Sciatic nerve (tissue), 2 donors: ENCODE measurements at regions not wholly inside any gene's neighbourhood (a gene's known extent, or its start where the extent isn't known, plus 50 kb on each side); places are given as distances from the start of the nearest gene placed in this dataset.

Source experiments
- ATAC-seq: fragments of 200-7000 bp; cut with Tn5 transposase; one replicate; pipeline ENCODE4 v1.9.1; 2020; ENCODE audit warnings: mild to moderate bottlenecking, moderate library complexity
- DNase-seq: peaks from one replicate; pipeline ENCODE4 v3.0.0-alpha.2; 2020; ENCODE audit warnings: low spot score
- intact Hi-C: fragments of 100-400 bp; cut with DNase I; formaldehyde crosslinking; loops from one replicate; pipeline ENCODE4 v1.14.2; 2022
- donor health status: DM: no; HTN: no; CAD: no.
- donor health status: DM: no; HTN: no; CAD: no.

- peak; percentile 20 for ATAC-seq
- intact Hi-C loops, result no loop called here
- no peak for DNase-seq
Observed at GRCh38 chr6:141035312-141036200, 1097.2 kb upstream of the GJE1 start.

DNA sequence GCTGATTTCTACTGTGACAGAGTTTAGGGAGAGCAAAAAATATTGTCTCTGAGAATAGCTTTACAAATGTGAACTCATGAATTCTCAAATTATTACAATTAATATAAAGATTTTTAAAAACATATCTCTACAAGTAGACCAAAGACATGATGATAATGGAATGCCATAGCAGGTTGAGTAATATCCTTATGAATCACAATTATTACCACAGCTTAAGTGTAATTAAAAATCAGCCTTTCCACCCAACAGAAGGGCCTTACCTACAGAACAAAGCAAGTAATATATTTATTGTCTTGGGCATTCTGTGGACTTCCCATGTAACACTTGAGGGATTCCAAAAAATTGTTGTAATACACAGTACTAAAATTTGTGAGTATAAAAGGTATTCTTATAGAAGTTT lies 1099.6 kb upstream of the GJE1 start:
- intact Hi-C loops, result no loop called here
- ATAC-seq, result no peak
- no peak for DNase-seq

DNA sequence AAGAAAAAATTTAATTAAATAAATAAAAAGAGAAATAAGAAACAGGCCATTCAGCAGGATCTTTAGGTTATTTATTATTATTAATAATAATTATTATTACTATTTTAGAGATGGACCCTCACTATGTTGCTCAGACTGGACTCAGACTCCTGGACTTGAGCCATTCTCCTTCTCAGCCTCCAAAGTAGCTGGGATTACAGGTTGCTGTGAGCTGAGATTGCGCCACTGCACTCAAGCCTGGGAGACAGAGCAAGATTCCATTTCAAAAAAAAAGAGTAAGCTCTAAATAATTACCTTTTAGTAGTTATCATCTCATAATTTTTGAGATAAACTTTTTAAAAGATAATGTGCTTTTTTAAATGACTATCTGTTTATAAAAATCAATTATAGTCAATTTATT lies 1102.8 kb upstream of the GJE1 start:
- ATAC-seq (no peak), DNase-seq (no peak)
- intact Hi-C loops, result no loop called here

DNA sequence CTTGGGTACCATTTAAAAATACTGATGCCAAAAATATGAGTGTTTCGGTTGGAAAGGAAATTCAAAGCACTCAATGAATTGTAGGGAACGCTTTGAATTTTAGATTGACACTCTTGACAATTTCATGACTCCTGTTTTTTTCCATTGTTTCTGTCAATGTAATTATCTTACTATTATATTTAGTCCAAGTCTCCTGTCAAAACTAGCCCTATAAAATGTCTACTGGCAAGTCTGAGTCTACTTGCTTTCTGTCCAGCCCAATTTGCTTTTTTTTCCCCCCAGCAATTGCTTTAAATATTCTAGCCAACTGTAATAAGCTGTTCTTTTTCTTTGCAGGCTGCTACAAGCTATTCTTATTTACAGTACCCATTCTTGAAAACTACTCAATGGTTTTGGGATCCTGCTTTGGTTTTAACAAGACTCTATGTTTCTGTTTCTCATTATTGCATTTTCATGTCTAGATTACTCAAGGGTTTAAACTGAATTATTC lies 1103.9 kb upstream of the GJE1 start:
- DNase-seq, result no peak
- no peak for ATAC-seq
- intact Hi-C loops, result no loop called here

- no peak for ATAC-seq
- DNase-seq, result no peak
- intact Hi-C loops, result no loop called here
Observed at GRCh38 chr6:141026504-141026903, 1106.2 kb upstream of the GJE1 start.

- ATAC-seq (no peak), DNase-seq (no peak)
- intact Hi-C loops, result no loop called here
Observed at GRCh38 chr6:141024526-141024925, 1108.2 kb upstream of the GJE1 start.

GRCh38 chr6:141017941-141018340 lies 1114.8 kb upstream of the GJE1 start:
- intact Hi-C loops, result no loop called here
- no peak for DNase-seq

GRCh38 chr6:141000917-141001316 lies 1131.8 kb upstream of the GJE1 start:
- DNase-seq (no peak), ATAC-seq (no peak)
- intact Hi-C loops, result no loop called here

More at GRCh38 chr6:141017941-141018340, 1114.8 kb upstream of the GJE1 start:
- ATAC-seq, result no peak

DNA sequence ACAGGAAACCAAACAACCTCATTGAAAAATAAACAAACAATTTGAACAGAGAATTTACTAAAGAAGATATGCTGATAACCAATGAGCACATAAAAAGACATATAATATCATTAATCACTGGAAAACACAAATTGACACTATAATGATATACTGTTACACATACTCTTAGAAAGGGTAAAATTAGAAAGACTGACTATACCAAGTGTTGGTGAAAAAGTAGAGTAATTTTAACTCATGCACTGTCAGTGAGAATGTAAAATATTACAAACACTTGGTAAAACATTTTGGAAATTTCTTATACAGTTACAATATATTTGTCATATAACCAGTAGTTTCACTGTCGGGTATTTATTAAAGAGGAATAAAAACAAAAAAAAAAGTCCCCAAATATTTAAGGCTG lies 1139.2 kb upstream of the GJE1 start:
- intact Hi-C loops, result no loop called here
- no peak for ATAC-seq
- DNase-seq, result no peak

DNA sequence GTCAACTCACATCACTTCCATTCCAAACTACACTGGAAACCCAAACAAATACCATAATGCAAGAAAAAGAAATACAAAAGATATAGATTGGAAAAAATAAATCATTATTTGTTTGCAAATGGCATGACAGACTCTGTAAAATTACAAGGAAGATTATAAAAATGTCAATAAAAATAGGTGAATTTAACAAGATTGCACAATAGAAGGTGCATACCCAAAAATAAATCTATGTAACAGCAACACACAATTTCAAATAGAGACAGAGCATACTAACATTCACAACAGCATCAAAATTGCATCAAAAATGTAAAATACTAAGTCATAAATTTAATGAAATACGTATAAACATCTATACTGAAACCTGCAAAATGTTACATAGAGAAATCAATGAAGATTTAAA lies 1140.0 kb upstream of the GJE1 start:
- DNase-seq (no peak), ATAC-seq (no peak)
- intact Hi-C loops, result no loop called here

- ATAC-seq (no peak), DNase-seq (no peak)
- intact Hi-C loops, result no loop called here
Observed at GRCh38 chr6:140988780-140989179, 1143.9 kb upstream of the GJE1 start.

- no peak for ATAC-seq
Observed at GRCh38 chr6:140987364-140988155, 1145.2 kb upstream of the GJE1 start.

DNA sequence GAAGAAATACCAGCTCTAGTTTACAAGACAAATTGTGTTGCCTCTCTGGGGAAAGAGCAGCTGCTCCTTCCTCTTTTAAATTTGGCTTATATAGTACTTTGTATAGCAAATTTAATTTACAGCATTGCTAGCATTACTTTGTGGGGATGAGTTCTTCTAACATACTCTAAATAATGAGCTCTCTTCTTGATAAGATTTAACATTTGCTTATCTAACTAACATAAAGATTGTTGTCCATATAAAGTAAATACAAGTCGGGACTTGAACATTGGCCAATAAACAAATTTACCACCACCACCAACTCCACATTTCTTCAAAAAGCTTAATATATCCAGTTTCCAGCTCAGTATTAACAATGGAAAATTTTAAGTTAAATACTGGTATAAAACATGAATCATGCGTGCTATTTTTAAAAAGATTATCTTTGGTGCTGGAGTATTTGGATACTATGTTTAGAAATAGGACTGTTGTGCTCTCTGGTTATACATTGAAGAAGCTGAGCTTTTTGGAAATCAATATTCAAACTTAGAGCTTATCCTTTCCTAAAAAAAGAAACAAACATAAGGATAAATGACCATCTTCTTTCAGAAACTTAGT lies 1146.9 kb upstream of the GJE1 start:
- intact Hi-C loops, result no loop called here
- ATAC-seq, result no peak
- DNase-seq, result no peak

More at GRCh38 chr6:140987364-140988155, 1145.2 kb upstream of the GJE1 start:
- DNase-seq, result no peak
- intact Hi-C loops, result no loop called here

GRCh38 chr6:140980265-140980887 lies 1152.3 kb upstream of the GJE1 start:
- intact Hi-C loops, result no loop called here
- ATAC-seq (no peak), DNase-seq (no peak)

DNA sequence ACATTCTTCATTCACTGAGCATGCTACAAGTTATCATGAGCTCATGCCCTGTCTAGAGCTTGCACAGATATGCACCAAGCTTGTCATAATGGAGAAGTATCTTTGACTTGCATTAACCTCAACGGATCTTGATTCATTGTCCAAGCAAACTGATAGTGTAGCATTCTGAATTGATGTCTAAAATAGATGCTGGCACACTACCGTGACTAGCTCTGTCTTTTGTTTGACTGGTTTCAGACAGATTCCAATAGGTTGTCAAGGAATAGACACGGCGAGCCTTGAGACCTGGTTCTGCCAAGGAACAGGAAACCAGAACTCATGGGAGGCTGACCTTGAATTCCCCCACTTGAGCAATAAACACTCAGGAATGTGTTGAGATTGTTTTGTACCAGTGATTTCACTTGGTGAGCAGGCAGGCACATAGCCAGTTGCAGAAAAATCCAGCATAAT lies 1153.1 kb upstream of the GJE1 start:
- intact Hi-C loops, result no loop called here
- DNase-seq (no peak), ATAC-seq (peak; percentile 90)

GRCh38 chr6:140977403-140977802 lies 1155.3 kb upstream of the GJE1 start:
- intact Hi-C loops, result no loop called here
- DNase-seq, result no peak
- ATAC-seq, result no peak

DNA sequence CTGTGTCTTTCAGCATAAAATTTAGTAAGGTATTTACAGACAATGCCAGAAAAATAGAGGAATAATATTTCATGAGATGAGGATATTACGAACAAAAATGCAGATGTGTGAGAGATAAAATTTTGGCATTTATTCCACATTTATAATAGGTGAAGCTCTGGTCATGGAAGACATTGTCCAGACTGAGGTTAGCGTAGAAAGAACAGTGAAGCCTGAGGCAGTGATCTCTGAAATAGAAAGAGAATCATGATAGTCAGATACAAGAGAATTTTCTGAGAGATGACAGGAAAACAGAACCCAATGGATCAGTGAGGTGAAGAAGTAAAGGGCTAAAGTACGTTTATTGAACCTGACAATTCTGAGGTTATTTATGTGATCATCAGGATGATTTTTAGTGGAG lies 1155.9 kb upstream of the GJE1 start:
- no peak for DNase-seq
- ATAC-seq, result no peak
- intact Hi-C loops, result no loop called here

DNA sequence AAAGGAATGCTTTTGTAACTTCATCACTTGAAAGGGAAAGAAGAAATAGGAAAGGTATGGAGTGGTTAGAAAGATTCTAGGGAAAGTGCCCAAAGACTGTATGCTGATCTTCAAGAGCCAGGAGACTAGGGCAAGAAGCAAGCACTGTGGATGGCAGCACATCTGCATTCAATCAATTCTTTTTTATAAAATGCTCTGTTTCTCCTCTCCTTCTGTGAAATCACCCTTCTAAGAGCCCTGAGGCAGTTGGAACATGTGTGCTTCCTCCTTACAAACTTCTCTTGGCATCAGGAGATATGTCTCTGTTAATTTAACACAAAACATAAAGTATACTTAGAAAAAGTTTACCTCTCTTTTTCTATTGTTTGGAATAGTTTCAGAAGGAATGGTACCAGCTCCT lies 1162.2 kb upstream of the GJE1 start:
- DNase-seq (no peak), ATAC-seq (no peak)
- intact Hi-C loops, result no loop called here

DNA sequence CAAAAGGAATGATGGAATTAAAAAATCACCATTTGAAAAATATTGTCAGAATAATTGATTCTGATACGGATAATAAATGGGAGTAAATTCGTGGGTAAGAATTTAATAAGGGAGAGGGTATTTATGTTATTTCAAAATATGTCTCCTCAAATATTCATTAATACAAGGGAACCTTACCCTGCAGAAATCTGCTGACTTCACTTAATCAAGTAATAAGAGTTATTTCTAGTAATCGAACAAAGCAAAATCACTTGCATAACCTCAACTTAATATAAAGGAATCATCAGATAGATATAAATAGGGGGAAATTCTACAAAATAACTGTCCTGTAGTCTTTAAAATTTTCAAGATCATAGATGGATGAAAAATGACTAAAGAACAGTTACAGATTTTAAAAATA lies 1164.7 kb upstream of the GJE1 start:
- no peak for DNase-seq
- no peak for ATAC-seq
- intact Hi-C loops, result no loop called here
